Left ventricle myocardium inferior (tissue), 1 donor: ENCODE measurements at regions not wholly inside any gene's neighbourhood (a gene's known extent, or its start where the extent isn't known, plus 50 kb on each side); places are given as distances from the start of the nearest gene placed in this dataset.

ENCODE experiments used
- DNase-seq: peaks from one replicate; pipeline ENCODE4 v3.0.0-alpha.2; 2020
- H3K27ac ChIP-seq: fragments of 200-600 bp; replicated peaks from 2 replicates; pipeline ENCODE4 v1.8.0; 2021
- H3K27me3 ChIP-seq: fragments of 200-600 bp; 2 replicates; pipeline ENCODE4 v1.8.0; 2021; ENCODE audit warnings: low read depth
- H3K36me3 ChIP-seq: fragments of 200-600 bp; 2 replicates; pipeline ENCODE4 v1.8.0; 2021
- H3K4me1 ChIP-seq: fragments of 200-600 bp; 2 replicates; pipeline ENCODE4 v1.8.0; 2021
- H3K4me3 ChIP-seq: fragments of 200-600 bp; 2 replicates; pipeline ENCODE4 v1.8.0; 2021; ENCODE audit warnings: mild to moderate bottlenecking, moderate library complexity
- H3K9me3 ChIP-seq: fragments of 200-600 bp; replicated peaks from 2 replicates; pipeline ENCODE4 v1.8.0; 2021
- intact Hi-C: fragments of 100-400 bp; cut with micrococcal nuclease; formaldehyde crosslinking; loops from one replicate; pipeline ENCODE4 v1.11.0; 2022
- TF ChIP-seq, protein P1 (sequence below): fragments of 200-600 bp; IDR thresholded peaks from 2 replicates; pipeline ENCODE4 v1.8.0; 2021; ENCODE audit warnings: antibody characterized with exemption, mild to moderate bottlenecking, borderline replicate concordance
- donor health status: DM: no; HTN: yes; CAD: no; lungs with severe emphysema.

DNA sequence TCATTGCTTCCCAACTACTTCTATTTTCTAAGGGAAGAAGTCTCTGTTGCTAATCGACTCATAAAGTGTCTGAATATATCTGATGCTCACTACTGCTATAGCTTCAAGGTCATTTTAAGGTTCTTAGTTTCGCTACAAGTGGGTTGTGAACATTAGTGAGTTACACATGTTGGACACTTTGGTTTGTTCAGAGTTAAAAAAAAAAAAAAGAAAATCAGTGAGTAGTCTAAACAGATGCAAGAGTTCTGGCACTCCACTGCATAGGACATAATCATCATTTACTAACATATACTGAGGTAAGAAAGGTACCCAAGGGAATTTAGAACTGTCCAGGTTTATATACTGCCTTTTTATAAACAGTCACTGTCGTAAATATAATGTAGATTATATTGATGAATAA is 108.8 kb downstream of the KLF12 start:
- Histone ChIP-seq H3K27me3 (no peaks in the 10 kb centered on the region), H3K36me3 (no peaks in the 10 kb centered on the region), H3K4me3 (no peak overlapping the region), H3K9me3 (no peaks in the 10 kb centered on the region), H3K4me1 (peaks cover 56% of the 10 kb centered on the region), H3K27ac (no peak overlapping the region)
- intact Hi-C loops = no loop called here
- no peak for DNase-seq
- TF ChIP-seq, protein P1, sequence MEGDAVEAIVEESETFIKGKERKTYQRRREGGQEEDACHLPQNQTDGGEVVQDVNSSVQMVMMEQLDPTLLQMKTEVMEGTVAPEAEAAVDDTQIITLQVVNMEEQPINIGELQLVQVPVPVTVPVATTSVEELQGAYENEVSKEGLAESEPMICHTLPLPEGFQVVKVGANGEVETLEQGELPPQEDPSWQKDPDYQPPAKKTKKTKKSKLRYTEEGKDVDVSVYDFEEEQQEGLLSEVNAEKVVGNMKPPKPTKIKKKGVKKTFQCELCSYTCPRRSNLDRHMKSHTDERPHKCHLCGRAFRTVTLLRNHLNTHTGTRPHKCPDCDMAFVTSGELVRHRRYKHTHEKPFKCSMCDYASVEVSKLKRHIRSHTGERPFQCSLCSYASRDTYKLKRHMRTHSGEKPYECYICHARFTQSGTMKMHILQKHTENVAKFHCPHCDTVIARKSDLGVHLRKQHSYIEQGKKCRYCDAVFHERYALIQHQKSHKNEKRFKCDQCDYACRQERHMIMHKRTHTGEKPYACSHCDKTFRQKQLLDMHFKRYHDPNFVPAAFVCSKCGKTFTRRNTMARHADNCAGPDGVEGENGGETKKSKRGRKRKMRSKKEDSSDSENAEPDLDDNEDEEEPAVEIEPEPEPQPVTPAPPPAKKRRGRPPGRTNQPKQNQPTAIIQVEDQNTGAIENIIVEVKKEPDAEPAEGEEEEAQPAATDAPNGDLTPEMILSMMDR = no peak

DNA sequence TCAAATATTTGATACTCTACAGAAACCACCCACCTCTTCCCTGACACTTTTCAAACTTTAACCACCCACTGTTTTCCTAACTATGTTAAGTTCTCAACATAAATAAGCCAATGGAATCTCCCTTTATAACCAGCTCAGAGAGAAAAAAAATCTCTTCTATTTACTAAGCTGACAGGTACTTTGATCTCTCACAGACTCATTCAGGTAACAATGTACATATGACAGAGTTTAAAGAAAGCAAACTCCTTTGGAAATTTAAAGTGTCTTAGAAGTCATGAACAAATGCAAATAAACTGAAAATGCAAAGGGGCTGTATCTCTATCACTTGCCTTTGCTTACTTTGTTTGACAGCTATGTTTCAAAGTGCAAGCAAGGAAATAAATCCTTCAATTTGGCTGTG is 109.3 kb downstream of the KLF12 start:
- DNase-seq = no peak
- intact Hi-C loops = no loop called here
- H3K4me1 ChIP-seq = peaks cover 51% of the 10 kb centered on the region
- H3K9me3 ChIP-seq = no peaks in the 10 kb centered on the region
- TF ChIP-seq, protein P1 = no peak
- no peaks in the 10 kb centered on the region for H3K27me3 ChIP-seq
- no peaks in the 10 kb centered on the region for H3K36me3 ChIP-seq
- no peak overlapping the region for H3K4me3 ChIP-seq
- H3K27ac ChIP-seq = no peak overlapping the region

DNA sequence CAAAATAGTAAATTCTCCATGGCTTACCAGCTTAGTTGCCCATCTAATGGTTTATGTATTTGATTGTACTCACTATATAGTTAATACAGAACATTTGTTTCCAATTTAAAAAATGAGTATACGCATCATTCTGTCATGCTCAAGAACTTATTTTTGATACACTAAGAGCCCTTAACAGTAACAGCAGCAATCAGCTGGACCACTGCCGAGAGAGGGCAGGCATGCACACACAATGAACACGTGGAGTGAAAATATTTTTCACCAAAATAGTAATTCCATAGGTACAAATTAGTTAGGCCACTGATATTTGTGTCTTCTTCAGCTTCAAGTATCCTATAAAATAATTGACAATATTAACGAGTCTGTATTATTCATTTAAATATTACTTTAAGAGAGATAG is 109.9 kb downstream of the KLF12 start:
- Histone ChIP-seq H3K4me1 (peaks cover 45% of the 10 kb centered on the region), H3K9me3 (no peaks in the 10 kb centered on the region), H3K27ac (no peak overlapping the region), H3K4me3 (no peak overlapping the region), H3K36me3 (no peaks in the 10 kb centered on the region), H3K27me3 (no peaks in the 10 kb centered on the region)
- no peak for DNase-seq
- TF ChIP-seq, protein P1 = peak; percentile 27
- intact Hi-C loops = no loop called here

DNA sequence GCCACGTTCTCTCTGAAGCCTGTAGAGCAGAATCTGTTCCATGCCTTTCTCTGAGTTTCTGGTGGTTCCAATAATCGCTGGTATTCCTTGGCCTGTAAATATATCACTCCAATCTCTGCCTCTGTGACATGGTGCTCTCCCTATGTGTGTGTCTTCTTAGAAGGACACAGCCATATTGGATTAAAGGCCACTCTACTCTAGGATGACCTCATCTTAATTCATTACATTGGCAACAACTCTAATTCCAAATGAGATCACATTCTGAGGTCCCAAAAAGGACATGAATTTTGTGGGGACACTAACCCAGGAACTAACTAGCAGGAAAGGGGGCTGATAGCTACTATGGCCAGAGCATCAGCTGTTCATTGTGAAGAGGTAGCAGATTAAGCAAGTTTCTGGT is 110.7 kb downstream of the KLF12 start:
- peaks cover 41% of the 10 kb centered on the region for H3K4me1 ChIP-seq
- no peak for DNase-seq
- TF ChIP-seq, protein P1 = no peak
- no peak overlapping the region for H3K27ac ChIP-seq
- intact Hi-C loops = no loop called here
- no peaks in the 10 kb centered on the region for H3K27me3 ChIP-seq
- H3K36me3 ChIP-seq = no peaks in the 10 kb centered on the region
- H3K9me3 ChIP-seq = no peaks in the 10 kb centered on the region
- H3K4me3 ChIP-seq = no peak overlapping the region

DNA sequence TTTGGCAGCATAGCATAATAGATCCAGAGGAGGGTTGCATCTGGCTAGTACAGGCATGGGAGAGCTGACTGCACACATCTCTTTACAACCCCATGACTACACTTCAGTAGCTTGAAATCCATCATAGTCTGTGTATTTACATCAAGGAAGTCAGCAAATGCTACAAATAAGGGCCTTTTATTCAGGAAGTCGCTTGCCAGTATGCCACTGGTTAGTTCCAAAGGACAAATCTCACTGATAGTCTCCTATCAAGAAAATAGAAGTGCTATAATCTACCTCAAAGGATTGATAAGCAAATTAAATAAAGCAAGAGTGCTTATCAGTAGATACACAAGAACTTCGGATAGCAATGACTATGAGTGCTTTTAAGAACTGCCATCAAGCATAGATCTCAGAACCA is 112.7 kb downstream of the KLF12 start:
- no peak overlapping the region for H3K4me3 ChIP-seq
- intact Hi-C loops = no loop called here

More for the DNA sequence above, 112.7 kb downstream of the KLF12 start:
- TF ChIP-seq, protein P1 = no peak
- peaks cover 42% of the 10 kb centered on the region for H3K4me1 ChIP-seq
- no peaks in the 10 kb centered on the region for H3K27me3 ChIP-seq
- H3K36me3 ChIP-seq = no peaks in the 10 kb centered on the region
- H3K27ac ChIP-seq = no peak overlapping the region
- no peak for DNase-seq
- no peaks in the 10 kb centered on the region for H3K9me3 ChIP-seq
